Central memory CD8-positive, alpha-beta T cell (primary cell): ENCODE measurements at regions not wholly inside any gene's neighbourhood (a gene's known extent, or its start where the extent isn't known, plus 50 kb on each side); places are given as distances from the start of the nearest gene placed in this dataset.

Experiments
- ATAC-seq: fragments of 150-1000 bp; cut with Tn5 transposase; replicated peaks from 2 replicates; pipeline ENCODE4 v1.10.0; 2022; ENCODE audit warnings: mild to moderate bottlenecking, moderate FRiP score, moderate number of reproducible peaks; ENCODE audit not compliant: poor library complexity, severe bottlenecking; ENCODE audit errors: extremely low read depth
- DNase-seq, 2 donors: peaks; one replicate each; pipeline ENCODE4 v3.0.0; 2021; ENCODE audit warnings: low spot score in 2 of 2
- H3K27ac Mint-ChIP-seq: one replicate; pipeline ENCODE4 v1.8.0; 2022; ENCODE audit warnings: low read depth, mild to moderate bottlenecking, moderate library complexity, mixed read lengths
- H3K27me3 Mint-ChIP-seq: one replicate; pipeline ENCODE4 v1.8.0; 2022; ENCODE audit warnings: mixed read lengths
- H3K36me3 Mint-ChIP-seq: one replicate; pipeline ENCODE4 v1.8.0; 2022; ENCODE audit warnings: mild to moderate bottlenecking, moderate library complexity, mixed read lengths; ENCODE audit not compliant: insufficient read depth
- H3K4me1 Mint-ChIP-seq: one replicate; pipeline ENCODE4 v1.8.0; 2022; ENCODE audit warnings: mixed read lengths
- H3K4me3 Mint-ChIP-seq: one replicate; pipeline ENCODE4 v1.8.0; 2022; ENCODE audit warnings: mild to moderate bottlenecking, moderate library complexity, mixed read lengths
- H3K9me3 Mint-ChIP-seq: one replicate; pipeline ENCODE4 v1.8.0; 2022; ENCODE audit warnings: mixed read lengths

DNA sequence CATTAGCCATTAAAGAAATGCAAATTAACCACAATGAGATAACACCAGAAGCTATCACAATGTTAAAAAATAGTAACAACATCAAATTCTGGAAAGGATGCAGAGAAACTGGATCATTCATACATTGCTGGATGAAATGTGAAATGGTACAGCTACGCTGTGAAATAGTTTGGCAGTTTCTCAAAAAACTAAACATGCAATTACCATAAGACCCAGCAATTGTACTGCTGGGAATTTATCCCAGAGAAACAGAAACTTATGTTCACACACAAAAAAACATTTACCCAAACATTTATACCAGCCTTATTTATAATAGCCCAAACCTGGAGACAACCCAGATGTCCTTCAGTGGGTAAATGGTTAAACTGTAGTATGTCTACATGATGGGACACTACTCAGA is 592.9 kb downstream of the ZNF608 start:
- Mint-ChIP-seq H3K9me3 (peaks cover 20% of the 10 kb centered on the region), H3K36me3 (no peaks in the 10 kb centered on the region), H3K27ac (no peak overlapping the region), H3K27me3 (no peaks in the 10 kb centered on the region), H3K4me3 (no peak overlapping the region), H3K4me1 (no peaks in the 10 kb centered on the region)
- ATAC-seq (no peak), DNase-seq (no peak)

DNA sequence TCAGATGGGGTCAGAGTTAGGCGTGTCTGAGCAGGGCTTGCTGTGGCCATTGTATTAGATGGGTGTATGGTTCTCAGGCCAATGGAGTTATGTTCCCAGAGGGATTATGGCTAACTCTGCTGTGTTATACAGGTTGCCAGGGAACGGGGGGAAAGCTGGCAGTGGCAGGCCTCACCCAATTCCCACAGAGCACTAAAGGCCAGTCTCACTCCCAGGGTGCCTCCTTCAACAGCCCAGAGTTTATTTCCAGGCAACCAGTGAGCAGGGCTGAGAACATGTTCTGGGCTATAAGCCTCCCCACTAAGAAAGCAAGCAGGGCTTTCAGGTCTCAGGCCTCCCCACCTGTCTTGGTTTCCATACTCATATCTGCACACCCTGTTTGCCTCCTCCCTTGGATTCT is 597.9 kb downstream of the ZNF608 start:
- H3K36me3 Mint-ChIP-seq: no peaks in the 10 kb centered on the region
- DNase-seq (no peak), ATAC-seq (no peak)
- H3K27me3 Mint-ChIP-seq: no peaks in the 10 kb centered on the region
- H3K4me3 Mint-ChIP-seq: no peak overlapping the region
- H3K9me3 Mint-ChIP-seq: peaks cover 15% of the 10 kb centered on the region
- no peak overlapping the region for H3K27ac Mint-ChIP-seq
- no peaks in the 10 kb centered on the region for H3K4me1 Mint-ChIP-seq

DNA sequence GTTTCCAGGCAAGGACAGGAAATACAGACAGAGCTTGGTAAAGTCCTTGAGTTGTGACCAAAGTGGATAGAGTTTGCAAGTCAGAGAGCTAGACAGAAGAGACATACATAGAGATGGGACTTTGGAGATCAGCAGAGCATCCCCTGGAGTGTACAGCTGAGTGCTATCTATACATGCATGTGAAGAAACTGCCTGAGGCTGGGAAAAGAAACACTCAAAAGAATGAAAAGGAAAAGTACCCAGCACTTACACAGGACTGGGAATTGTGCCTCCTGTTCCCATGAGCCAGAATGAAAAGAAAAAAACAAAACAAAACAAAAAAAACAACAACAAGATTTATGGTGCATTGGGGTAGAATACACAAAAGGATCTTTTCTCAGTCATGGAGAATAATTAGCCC is 606.4 kb downstream of the ZNF608 start:
- Mint-ChIP-seq H3K4me3 (no peak overlapping the region), H3K27ac (no peak overlapping the region), H3K9me3 (peaks cover 33% of the 10 kb centered on the region), H3K4me1 (no peaks in the 10 kb centered on the region), H3K36me3 (no peaks in the 10 kb centered on the region), H3K27me3 (no peaks in the 10 kb centered on the region)
- DNase-seq (no peak), ATAC-seq (no peak)

DNA sequence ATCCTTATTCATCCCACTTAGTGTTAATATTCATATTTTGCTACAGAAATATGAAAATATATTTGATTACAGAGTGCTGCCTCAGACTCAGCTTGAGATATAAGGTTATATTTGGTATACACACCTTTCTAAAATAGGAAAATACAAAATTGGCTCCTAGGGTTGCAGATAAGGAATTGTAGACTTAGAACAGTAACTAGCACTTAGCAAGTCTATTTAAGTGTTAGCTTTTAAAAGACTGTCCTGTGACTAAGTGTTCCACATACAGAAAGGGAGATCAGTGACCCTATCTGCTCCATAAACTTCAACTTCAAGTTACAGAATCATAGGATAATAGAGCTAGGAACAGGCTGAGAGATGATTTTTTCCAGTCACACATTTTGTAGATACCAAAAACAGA is 607.0 kb downstream of the ZNF608 start:
- DNase-seq (no peak), ATAC-seq (no peak)
- Mint-ChIP-seq H3K27ac (no peak overlapping the region), H3K36me3 (no peaks in the 10 kb centered on the region), H3K4me3 (no peak overlapping the region), H3K9me3 (peaks cover 33% of the 10 kb centered on the region), H3K27me3 (no peaks in the 10 kb centered on the region), H3K4me1 (no peaks in the 10 kb centered on the region)

DNA sequence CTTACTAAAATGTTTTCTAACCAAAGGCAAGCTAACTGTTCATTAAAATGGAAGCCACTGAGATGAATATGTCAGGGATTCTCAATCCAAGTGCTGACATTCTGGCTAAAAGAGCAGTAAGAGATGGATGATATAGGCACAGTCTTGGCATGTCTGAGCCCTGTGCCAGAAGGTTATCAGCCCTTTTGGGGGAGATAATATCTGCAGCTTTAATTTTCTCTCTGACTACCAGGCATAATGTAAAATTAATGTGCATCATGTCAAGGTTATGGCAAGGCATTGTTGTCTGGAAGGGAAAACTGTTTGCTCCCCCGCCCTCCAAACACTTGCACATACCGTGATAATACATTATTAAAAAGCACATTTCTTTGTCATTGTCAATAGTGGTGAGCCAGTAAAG is 609.8 kb downstream of the ZNF608 start:
- Mint-ChIP-seq H3K9me3 (peaks cover 25% of the 10 kb centered on the region), H3K27me3 (no peaks in the 10 kb centered on the region), H3K4me1 (no peaks in the 10 kb centered on the region), H3K36me3 (no peaks in the 10 kb centered on the region), H3K27ac (no peak overlapping the region), H3K4me3 (no peak overlapping the region)
- ATAC-seq (no peak), DNase-seq (no peak)

DNA sequence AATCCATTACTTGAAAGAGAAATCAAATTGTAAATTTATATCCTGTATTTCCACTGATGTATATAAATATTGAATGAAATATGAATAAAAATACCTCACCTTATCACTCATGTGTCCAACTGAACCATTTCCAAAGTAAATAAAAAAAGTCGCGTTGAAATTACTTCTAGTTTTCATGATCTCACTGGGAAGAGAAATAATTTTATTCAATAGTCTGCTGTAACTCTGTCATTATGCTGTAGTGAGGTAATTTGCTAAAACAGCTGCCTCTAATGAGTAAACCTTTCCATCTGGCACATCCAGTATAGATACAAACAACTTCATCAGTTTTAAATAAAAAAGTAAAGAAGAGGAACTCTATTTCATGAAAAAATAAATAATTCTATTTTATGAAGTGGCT is 611.5 kb downstream of the ZNF608 start:
- H3K4me3 Mint-ChIP-seq: no peak overlapping the region

DNA sequence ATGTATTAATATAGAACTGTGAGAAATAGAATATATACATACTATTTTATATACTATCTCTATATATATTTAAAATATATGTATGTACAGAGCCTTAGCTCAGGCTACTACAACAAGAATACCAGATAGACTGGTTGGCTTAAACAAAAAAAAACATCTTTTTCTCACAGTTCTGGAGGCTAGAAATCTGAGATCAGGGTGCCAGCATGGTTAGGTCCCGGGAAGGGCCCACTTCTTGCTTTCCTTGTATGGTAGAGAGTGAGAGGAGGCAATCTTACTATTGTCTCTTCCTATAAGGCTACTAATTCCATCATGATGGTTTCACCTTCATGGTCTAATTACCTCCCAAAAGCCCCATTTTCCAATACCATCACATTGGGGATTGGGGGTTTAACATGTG is 613.0 kb downstream of the ZNF608 start:
- H3K4me3 Mint-ChIP-seq: no peak overlapping the region
- no peaks in the 10 kb centered on the region for H3K4me1 Mint-ChIP-seq
- H3K27ac Mint-ChIP-seq: no peak overlapping the region
- no peak for ATAC-seq
- H3K36me3 Mint-ChIP-seq: no peaks in the 10 kb centered on the region
- H3K27me3 Mint-ChIP-seq: no peaks in the 10 kb centered on the region
- H3K9me3 Mint-ChIP-seq: peaks cover 19% of the 10 kb centered on the region
- no peak for DNase-seq

More for the DNA sequence above, 611.5 kb downstream of the ZNF608 start:
- H3K36me3 Mint-ChIP-seq: no peaks in the 10 kb centered on the region
- no peaks in the 10 kb centered on the region for H3K4me1 Mint-ChIP-seq
- no peak for ATAC-seq
- H3K9me3 Mint-ChIP-seq: peaks cover 21% of the 10 kb centered on the region
- DNase-seq: no peak
- no peaks in the 10 kb centered on the region for H3K27me3 Mint-ChIP-seq
- H3K27ac Mint-ChIP-seq: no peak overlapping the region

DNA sequence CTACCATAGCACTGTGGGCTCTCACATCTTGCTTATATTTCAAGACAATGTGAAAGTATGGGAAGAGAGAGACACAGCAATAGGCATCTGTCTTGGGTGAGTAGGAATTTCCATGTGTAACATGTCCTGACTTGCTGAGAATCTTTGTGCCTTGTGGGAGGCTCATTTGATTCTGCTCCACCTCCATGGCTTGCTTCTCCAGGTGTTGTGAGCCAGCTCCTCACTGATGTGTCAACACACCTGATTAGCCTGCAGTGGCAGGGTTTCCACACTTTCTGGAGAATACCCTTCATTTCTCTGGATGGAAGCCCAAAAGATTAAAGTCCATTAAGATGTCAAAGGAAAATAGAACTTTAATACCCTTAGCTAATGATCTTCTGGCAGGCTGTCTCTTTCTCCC is 613.6 kb downstream of the ZNF608 start:
- Mint-ChIP-seq H3K36me3 (no peaks in the 10 kb centered on the region), H3K4me3 (no peak overlapping the region), H3K9me3 (peaks cover 15% of the 10 kb centered on the region), H3K4me1 (no peaks in the 10 kb centered on the region), H3K27ac (no peak overlapping the region), H3K27me3 (no peaks in the 10 kb centered on the region)
- ATAC-seq: no peak
- no peak for DNase-seq

DNA sequence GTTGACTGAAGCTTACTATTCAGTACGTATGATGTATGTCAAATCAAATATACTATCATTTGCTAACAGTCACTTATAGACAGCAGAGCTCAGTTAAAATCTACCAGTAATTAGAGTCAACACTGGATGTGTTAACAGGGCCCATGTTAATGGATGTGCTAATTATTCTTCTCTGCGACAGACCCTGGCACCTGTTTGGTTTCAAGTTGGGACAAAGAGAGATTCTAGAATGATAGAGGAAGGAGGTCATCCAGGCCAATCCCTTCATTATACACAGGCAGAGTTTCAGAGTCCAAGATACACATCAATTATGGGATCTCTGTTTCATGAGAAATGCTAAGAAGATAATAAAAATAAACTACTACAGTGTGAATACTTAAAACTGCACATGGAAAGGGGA is 615.0 kb downstream of the ZNF608 start:
- H3K27me3 Mint-ChIP-seq: no peaks in the 10 kb centered on the region
- no peak for DNase-seq
- H3K4me1 Mint-ChIP-seq: no peaks in the 10 kb centered on the region
- no peak overlapping the region for H3K27ac Mint-ChIP-seq
- no peak for ATAC-seq
- H3K9me3 Mint-ChIP-seq: peaks cover 15% of the 10 kb centered on the region
- H3K36me3 Mint-ChIP-seq: no peaks in the 10 kb centered on the region
- no peak overlapping the region for H3K4me3 Mint-ChIP-seq

DNA sequence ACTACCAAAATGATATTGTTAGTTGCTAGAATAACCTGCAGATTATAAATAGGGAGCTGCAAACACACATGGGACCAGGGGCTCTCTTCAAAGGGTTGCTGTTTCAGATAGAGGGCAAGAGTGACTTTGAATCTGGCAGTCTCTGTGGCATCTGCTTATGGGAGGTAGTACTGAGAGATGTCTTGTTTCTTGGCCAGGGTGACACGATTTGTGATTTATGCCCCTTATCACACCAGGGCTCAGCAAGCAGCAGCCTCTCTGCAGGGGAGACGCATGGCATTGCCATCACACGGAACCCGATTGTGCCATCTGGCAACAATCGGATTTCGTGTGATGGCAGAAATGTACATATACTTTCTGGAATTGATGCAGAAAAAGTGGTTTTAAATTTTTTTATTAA is 615.6 kb downstream of the ZNF608 start:
- no peak for ATAC-seq
- Mint-ChIP-seq H3K27me3 (no peaks in the 10 kb centered on the region), H3K36me3 (no peaks in the 10 kb centered on the region), H3K4me1 (no peaks in the 10 kb centered on the region), H3K4me3 (no peak overlapping the region), H3K27ac (no peak overlapping the region), H3K9me3 (peaks cover 15% of the 10 kb centered on the region)
- no peak for DNase-seq

DNA sequence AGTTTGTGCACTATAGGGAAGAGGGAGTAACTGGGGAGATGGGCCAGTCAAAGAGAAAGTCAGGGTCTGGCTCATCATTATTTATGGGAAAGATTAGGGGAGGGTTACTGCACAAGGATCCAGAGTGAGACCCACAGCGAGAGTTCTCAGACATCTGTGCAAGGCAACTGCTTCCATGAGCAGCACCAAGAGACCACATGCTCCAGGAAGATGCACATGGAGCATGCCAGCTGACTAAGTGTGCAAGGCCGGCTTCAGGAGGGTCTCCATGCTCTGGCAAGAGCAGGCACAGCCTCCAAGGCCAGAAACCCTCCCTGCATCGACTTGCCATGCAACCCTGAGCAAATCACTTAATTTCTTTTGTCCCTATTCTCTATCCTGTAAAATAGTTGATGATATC is 616.9 kb downstream of the CSNK1G3 start:
- Mint-ChIP-seq H3K4me3 (no peak overlapping the region), H3K27me3 (no peaks in the 10 kb centered on the region), H3K4me1 (no peaks in the 10 kb centered on the region), H3K27ac (no peak overlapping the region), H3K9me3 (peaks cover 15% of the 10 kb centered on the region), H3K36me3 (no peaks in the 10 kb centered on the region)
- DNase-seq (no peak), ATAC-seq (no peak)

DNA sequence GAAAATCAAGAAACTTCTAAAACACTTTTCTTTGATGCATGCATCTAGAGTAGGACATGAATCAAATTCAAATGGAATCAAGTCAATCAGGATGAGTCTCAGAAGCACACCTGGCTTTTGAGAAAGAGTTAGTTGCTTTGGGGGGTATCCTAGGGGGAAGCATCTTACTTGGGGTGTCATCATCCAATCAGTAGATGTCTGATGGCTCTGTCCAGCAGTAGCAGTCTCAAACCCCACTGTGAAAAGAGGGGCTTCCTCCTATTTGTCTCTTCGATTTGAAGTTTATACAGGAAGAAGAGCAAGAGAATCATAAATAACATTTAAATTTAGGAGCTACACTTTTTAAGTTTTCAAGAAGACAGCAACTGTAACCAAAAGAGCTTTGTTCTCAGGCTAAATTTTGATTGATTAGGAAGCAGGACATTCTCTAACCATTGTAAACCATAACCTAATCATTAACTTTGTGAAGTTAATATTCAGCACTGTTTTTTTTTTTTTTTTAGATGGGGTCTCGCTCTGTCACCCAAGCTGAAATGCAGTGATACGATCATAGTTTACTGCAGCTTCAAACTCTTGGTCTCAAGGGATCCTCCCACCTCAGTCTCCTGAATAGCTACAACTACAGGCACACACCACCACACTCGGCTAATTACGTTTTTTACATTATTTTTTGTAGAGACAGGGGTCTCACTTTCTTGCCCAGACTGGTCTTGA is 614.7 kb downstream of the CSNK1G3 start:
- DNase-seq: no peak
- Mint-ChIP-seq H3K4me3 (no peak overlapping the region), H3K27ac (no peak overlapping the region), H3K4me1 (no peaks in the 10 kb centered on the region), H3K9me3 (peaks cover 6% of the 10 kb centered on the region), H3K27me3 (no peaks in the 10 kb centered on the region), H3K36me3 (no peaks in the 10 kb centered on the region)
- no peak for ATAC-seq

DNA sequence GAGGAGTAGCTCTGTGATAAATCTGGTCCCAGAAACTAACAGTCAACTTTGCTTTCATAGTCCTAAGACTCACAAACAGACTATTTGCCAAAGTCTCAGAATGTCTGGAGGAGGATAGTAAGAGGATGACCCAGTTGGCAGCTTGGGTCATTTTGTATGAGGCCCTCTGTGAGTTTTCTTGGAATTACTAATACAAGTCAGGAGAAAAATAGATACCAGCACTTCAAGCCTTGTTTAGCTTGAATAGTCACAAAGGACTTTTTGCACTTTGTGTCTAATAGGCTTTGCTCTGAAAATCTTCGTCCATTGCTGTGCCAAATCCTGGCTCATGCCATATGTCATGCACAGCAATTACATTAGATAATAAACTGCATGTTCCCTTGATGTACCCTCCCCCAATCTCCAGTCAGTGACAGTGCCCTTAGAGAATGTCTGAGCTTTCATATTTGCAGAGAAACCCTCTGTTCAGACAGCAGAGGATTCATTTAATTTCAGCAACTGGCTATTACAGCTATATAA is 612.8 kb downstream of the CSNK1G3 start:
- Mint-ChIP-seq H3K4me3 (no peak overlapping the region), H3K27ac (no peak overlapping the region), H3K36me3 (no peaks in the 10 kb centered on the region), H3K4me1 (no peaks in the 10 kb centered on the region), H3K27me3 (no peaks in the 10 kb centered on the region), H3K9me3 (peaks cover 6% of the 10 kb centered on the region)
- DNase-seq: no peak
- ATAC-seq: no peak
